ENCODE measurements at regions not wholly inside any gene's neighbourhood (a gene's known extent, or its start where the extent isn't known, plus 50 kb on each side); places are given as distances from the start of the nearest gene placed in this dataset.

DNA sequence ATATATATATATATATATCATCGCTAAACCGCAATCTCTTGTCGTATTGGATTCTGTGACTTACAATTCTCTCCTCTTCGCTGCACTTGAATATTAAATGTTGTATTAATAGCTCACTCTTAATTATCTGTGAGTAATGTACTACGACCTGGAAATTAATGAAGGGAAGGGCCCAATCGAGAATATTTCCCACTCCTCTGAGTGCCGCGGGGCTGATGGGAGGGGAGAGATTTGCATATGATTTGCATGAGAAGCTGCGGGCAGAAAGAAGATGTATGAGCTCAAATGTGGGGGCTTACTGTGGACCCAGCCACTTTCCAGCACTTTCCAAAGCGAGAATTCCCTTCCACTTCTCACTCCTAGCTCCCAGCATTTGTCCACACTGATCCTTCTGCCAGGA lies 141.2 kb downstream of the MN1 start:
- DNase-seq (ENCODE audit: low read depth, low spot score), result no peak
- Mint-ChIP-seq H3K27ac (ENCODE audit: unreplicated experiment) (no peak overlapping the region), H3K4me1 (peaks cover 22% of the 10 kb centered on the region), H3K27me3 (ENCODE audit: low read depth) (peaks cover 1% of the 10 kb centered on the region), H3K9me3 (no peaks in the 10 kb centered on the region), H3K36me3 (ENCODE audit: low read depth) (no peaks in the 10 kb centered on the region), H3K4me3 (no peak overlapping the region)
- TF ChIP-seq, protein P1, sequence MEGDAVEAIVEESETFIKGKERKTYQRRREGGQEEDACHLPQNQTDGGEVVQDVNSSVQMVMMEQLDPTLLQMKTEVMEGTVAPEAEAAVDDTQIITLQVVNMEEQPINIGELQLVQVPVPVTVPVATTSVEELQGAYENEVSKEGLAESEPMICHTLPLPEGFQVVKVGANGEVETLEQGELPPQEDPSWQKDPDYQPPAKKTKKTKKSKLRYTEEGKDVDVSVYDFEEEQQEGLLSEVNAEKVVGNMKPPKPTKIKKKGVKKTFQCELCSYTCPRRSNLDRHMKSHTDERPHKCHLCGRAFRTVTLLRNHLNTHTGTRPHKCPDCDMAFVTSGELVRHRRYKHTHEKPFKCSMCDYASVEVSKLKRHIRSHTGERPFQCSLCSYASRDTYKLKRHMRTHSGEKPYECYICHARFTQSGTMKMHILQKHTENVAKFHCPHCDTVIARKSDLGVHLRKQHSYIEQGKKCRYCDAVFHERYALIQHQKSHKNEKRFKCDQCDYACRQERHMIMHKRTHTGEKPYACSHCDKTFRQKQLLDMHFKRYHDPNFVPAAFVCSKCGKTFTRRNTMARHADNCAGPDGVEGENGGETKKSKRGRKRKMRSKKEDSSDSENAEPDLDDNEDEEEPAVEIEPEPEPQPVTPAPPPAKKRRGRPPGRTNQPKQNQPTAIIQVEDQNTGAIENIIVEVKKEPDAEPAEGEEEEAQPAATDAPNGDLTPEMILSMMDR (conservative IDR thresholded peaks at IDR 0.05), result no peak

DNA sequence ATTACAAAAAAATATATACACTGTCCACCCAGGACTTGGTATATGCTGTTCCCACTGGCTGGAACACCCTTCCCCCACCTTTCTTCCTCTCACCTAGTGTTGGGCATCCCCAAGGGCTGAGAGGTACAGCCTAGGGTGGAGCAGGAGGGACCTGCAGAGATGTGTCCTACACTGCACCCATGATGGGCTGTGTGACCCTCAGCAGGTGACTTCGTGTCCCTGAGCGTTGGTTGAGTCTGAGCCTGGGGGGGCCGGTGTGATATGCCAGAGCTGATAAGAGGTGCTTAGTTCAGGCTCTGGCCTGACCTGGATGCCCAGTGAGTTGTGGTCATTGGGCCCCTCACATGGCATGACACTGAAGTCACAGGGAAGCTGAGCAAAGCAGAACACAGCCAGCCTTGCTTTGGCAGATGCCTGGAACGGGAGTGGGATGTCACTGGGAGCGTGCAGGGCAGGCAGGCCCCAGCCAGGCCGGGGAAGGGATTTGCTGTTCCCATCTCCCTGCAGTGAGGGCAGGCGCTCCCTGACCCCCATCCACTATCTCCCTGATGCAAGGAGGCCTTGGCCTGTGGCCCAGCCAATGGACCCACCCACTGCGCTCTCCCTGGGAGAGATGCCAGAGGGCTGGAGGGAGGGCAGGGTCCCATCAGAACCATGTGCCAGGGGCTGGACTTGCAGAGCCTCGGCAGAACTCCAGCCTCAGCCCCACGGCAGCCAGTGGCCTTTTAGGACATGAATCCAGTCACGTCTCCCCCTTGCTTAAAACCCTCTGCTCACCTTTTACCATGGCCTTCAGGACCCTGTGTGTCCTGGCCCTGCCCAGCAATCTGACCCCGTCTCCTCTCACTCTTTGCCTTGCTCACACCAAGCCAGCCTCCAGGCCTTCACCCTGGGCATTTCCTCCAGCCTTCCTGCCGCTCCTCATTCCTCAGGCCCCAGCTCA lies 138.9 kb downstream of the MN1 start:
- H3K36me3 Mint-ChIP-seq (ENCODE audit: low read depth), result peaks cover 5% of the 10 kb centered on the region
- peak overlapping the region; percentile 68 for H3K27ac Mint-ChIP-seq (ENCODE audit: unreplicated experiment)
- no peaks in the 10 kb centered on the region for H3K27me3 Mint-ChIP-seq (ENCODE audit: low read depth)
- TF ChIP-seq, protein P1 (conservative IDR thresholded peaks at IDR 0.05), result no peak
- H3K9me3 Mint-ChIP-seq, result peaks cover 5% of the 10 kb centered on the region
- DNase-seq (ENCODE audit: low read depth, low spot score), result no peak
- H3K4me3 Mint-ChIP-seq, result no peak overlapping the region
- peaks cover 41% of the 10 kb centered on the region for H3K4me1 Mint-ChIP-seq

GRCh38 chr22:27663812-27664211 lies 137.7 kb downstream of the MN1 start:
- H3K4me3 Mint-ChIP-seq, result no peak overlapping the region
- no peak overlapping the region for H3K27ac Mint-ChIP-seq (ENCODE audit: unreplicated experiment)
- H3K4me1 Mint-ChIP-seq, result peaks cover 53% of the 10 kb centered on the region
- no peaks in the 10 kb centered on the region for H3K27me3 Mint-ChIP-seq (ENCODE audit: low read depth)
- no peak for DNase-seq (ENCODE audit: low read depth, low spot score)
- TF ChIP-seq, protein P1 (conservative IDR thresholded peaks at IDR 0.05), result no peak
- H3K36me3 Mint-ChIP-seq (ENCODE audit: low read depth), result peaks cover 5% of the 10 kb centered on the region
- H3K9me3 Mint-ChIP-seq, result peaks cover 5% of the 10 kb centered on the region

DNA sequence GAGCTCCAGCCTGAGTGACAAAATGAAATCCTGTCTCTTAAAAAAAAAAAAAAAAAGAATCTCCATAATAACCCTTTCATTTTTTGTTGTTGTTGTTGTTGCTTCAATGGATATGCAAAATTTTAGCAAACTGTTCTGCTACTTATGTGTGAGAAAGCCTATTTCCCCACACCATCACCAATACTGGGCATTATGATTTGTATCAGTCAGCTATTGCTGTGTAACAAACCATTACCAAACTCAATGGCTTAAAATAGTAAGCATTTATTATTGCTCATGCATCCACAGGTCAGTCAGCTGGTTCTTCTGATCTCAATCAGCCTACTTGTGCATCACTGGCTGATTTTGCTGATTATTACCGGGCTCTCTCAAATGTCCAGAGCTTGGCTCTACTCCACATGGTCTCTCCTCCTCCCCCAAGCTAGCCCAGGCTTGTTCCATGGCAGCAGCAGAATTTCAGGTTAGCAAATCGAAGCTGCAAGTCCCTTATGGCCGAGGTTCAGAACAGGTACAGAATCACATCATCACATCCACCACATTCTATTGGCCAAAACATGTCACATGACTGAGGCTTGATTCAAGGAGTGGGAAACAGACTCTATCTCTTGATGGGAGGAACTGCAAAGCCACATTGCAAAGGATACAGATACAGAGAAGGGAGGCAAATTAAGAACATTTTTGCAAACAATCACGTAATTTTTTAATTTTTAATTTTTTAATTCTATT lies 135.1 kb downstream of the MN1 start:
- no peak overlapping the region for H3K27ac Mint-ChIP-seq (ENCODE audit: unreplicated experiment)
- H3K27me3 Mint-ChIP-seq (ENCODE audit: low read depth), result no peaks in the 10 kb centered on the region
- H3K4me1 Mint-ChIP-seq, result peaks cover 76% of the 10 kb centered on the region
- DNase-seq (ENCODE audit: low read depth, low spot score), result no peak
- H3K9me3 Mint-ChIP-seq, result peaks cover 5% of the 10 kb centered on the region
- no peak overlapping the region for H3K4me3 Mint-ChIP-seq
- TF ChIP-seq, protein P1 (conservative IDR thresholded peaks at IDR 0.05), result no peak
- peaks cover 5% of the 10 kb centered on the region for H3K36me3 Mint-ChIP-seq (ENCODE audit: low read depth)

DNA sequence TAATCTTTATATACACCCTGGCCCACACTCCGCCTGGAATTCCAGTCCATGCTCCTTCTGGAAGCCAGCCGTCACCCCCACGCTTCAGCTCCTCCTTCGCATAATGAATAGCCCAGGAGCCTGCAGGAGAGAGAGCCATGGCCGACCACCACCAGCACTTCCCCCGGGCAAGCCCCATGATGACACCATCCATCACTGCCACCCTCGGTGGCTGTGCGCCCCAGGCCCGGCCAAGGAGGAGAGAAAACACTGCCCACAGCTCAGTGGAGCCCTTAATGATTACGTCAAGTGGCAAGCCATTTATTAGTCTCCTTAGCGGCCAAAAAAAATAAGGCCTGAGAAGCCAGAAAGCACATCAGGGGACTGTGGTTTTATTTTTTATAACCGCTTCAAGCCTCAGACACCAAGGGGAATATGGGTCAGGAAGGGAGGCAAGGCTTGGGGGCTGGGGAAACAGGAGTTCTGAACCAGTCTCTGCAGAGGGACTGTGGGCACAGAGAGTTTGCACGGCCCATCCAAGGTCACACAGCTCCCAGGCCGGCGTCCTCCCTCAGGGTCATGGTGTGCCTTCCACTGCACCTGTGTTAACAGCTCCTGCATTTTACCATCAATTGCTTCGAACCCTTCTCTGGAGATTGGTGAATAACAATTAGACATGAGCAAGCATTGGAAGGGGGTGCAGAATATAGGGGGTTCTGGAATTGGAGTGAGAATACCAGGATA lies 134.3 kb downstream of the MN1 start:
- peak overlapping the region; percentile 18 for H3K4me3 Mint-ChIP-seq
- peaks cover 5% of the 10 kb centered on the region for H3K9me3 Mint-ChIP-seq
- TF ChIP-seq, protein P1 (conservative IDR thresholded peaks at IDR 0.05), result no peak
- H3K36me3 Mint-ChIP-seq (ENCODE audit: low read depth), result peaks cover 5% of the 10 kb centered on the region
- peak; percentile 34 for DNase-seq (ENCODE audit: low read depth, low spot score)
- no peaks in the 10 kb centered on the region for H3K27me3 Mint-ChIP-seq (ENCODE audit: low read depth)
- H3K4me1 Mint-ChIP-seq, result peaks cover 78% of the 10 kb centered on the region
- H3K27ac Mint-ChIP-seq (ENCODE audit: unreplicated experiment), result no peak overlapping the region
